Natural killer cell (primary cell): ENCODE measurements at regions not wholly inside any gene's neighbourhood (a gene's known extent, or its start where the extent isn't known, plus 50 kb on each side); places are given as distances from the start of the nearest gene placed in this dataset.

Source experiments
- ATAC-seq, 3 donors: fragments of 150-1000 bp in 2 of 3; fragments of 200-7000 bp in 1 of 3; cut with Tn5 transposase; 1 replicate in 1 of 3; 2 replicates in 2 of 3; pipeline ENCODE4 v1.10.0; 2021; ENCODE audit warnings: mild to moderate bottlenecking in 2 of 3, moderate library complexity in 2 of 3
- DNase-seq, 2 donors: peaks; one replicate each; pipeline versions ENCODE4 v3.0.0 to v3.0.0-alpha.2; 2013 to 2021; ENCODE audit warnings: mixed read lengths in 1 of 2
- H3K27ac ChIP-seq: one replicate; pipeline ENCODE4 v1.5.1; 2013; ENCODE audit warnings: mild to moderate bottlenecking, low read length
- H3K27me3 ChIP-seq: one replicate; pipeline ENCODE4 v1.6.1; 2013; ENCODE audit warnings: low read length; ENCODE audit not compliant: control insufficient read depth, insufficient read depth
- H3K36me3 ChIP-seq: one replicate; pipeline ENCODE4 v1.6.1; 2013; ENCODE audit warnings: low read length; ENCODE audit not compliant: control insufficient read depth, insufficient read depth
- H3K4me1 ChIP-seq: one replicate; pipeline ENCODE4 v1.6.1; 2013; ENCODE audit warnings: low read length; ENCODE audit not compliant: control insufficient read depth, insufficient read depth
- H3K4me3 ChIP-seq: one replicate; pipeline ENCODE4 v1.5.1; 2013; ENCODE audit warnings: low read length
- H3K9me3 ChIP-seq: one replicate; pipeline ENCODE4 v1.6.1; 2013; ENCODE audit warnings: low read length; ENCODE audit not compliant: control insufficient read depth, insufficient read depth
- H3K27ac Mint-ChIP-seq, 2 donors: one replicate each; pipeline ENCODE4 v1.8.0; 2022; ENCODE audit warnings: mild to moderate bottlenecking in 2 of 2, mixed read lengths in 2 of 2, moderate library complexity in 1 of 2
- H3K27me3 Mint-ChIP-seq, 2 donors: one replicate each; pipeline ENCODE4 v1.8.0; 2022; ENCODE audit warnings: low read depth in 2 of 2, mixed read lengths in 2 of 2
- H3K36me3 Mint-ChIP-seq: one replicate; pipeline ENCODE4 v1.8.0; 2022; ENCODE audit warnings: mixed read lengths
- H3K4me1 Mint-ChIP-seq, 2 donors: one replicate each; pipeline ENCODE4 v1.8.0; 2022; ENCODE audit warnings: mixed read lengths in 2 of 2
- H3K4me3 Mint-ChIP-seq: one replicate; pipeline ENCODE4 v1.8.0; 2022; ENCODE audit warnings: mild to moderate bottlenecking, moderate library complexity, mixed read lengths
- H3K9me3 Mint-ChIP-seq, 2 donors: one replicate each; pipeline ENCODE4 v1.8.0; 2022; ENCODE audit warnings: mixed read lengths in 2 of 2
- WGBS: methylation state at CpG from one replicate; pipeline ENCODE4 v1.1.7; 2013; ENCODE audit warnings: missing lambda C conversion rate; ENCODE audit not compliant: insufficient coverage; 5-methylcytosine and 5-hydroxymethylcytosine counted together
- intact Hi-C: fragments of 100-400 bp; cut with micrococcal nuclease; formaldehyde crosslinking; loops from one replicate; pipeline ENCODE4 v1.14.2; 2022
- TF ChIP-seq, protein P1 (sequence below): fragments of 200-600 bp; IDR thresholded peaks from one replicate; pipeline ENCODE4 v1.8.0; 2022; ENCODE audit warnings: antibody characterized with exemption

- Histone ChIP-seq H3K36me3 (no peaks in the 10 kb centered on the region), H3K9me3 (no peaks in the 10 kb centered on the region), H3K27ac (no peak overlapping the region), H3K4me3 (no peak overlapping the region), H3K4me1 (no peaks in the 10 kb centered on the region), H3K27me3 (no peaks in the 10 kb centered on the region)
- H3K4me3 Mint-ChIP-seq: no peak overlapping the region
- no peak for DNase-seq
- H3K4me1 Mint-ChIP-seq: no peaks in the 10 kb centered on the region
- no peaks in the 10 kb centered on the region for H3K36me3 Mint-ChIP-seq
- TF ChIP-seq, protein P1, sequence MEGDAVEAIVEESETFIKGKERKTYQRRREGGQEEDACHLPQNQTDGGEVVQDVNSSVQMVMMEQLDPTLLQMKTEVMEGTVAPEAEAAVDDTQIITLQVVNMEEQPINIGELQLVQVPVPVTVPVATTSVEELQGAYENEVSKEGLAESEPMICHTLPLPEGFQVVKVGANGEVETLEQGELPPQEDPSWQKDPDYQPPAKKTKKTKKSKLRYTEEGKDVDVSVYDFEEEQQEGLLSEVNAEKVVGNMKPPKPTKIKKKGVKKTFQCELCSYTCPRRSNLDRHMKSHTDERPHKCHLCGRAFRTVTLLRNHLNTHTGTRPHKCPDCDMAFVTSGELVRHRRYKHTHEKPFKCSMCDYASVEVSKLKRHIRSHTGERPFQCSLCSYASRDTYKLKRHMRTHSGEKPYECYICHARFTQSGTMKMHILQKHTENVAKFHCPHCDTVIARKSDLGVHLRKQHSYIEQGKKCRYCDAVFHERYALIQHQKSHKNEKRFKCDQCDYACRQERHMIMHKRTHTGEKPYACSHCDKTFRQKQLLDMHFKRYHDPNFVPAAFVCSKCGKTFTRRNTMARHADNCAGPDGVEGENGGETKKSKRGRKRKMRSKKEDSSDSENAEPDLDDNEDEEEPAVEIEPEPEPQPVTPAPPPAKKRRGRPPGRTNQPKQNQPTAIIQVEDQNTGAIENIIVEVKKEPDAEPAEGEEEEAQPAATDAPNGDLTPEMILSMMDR: no peak
- H3K9me3 Mint-ChIP-seq: peaks cover 5 to 9% of the 10 kb centered on the region in 2 donors
- ATAC-seq: no peak
- no peak overlapping the region for H3K27ac Mint-ChIP-seq
- peaks cover 6 to 9% of the 10 kb centered on the region in 2 donors for H3K27me3 Mint-ChIP-seq
- 82% methylated on average over 4 of the region's 4 CpGs for WGBS
- intact Hi-C loops: no loop called here
Measured at GRCh38 chr2:35803126-35803525, 552.5 kb upstream of the CRIM1 start.

DNA sequence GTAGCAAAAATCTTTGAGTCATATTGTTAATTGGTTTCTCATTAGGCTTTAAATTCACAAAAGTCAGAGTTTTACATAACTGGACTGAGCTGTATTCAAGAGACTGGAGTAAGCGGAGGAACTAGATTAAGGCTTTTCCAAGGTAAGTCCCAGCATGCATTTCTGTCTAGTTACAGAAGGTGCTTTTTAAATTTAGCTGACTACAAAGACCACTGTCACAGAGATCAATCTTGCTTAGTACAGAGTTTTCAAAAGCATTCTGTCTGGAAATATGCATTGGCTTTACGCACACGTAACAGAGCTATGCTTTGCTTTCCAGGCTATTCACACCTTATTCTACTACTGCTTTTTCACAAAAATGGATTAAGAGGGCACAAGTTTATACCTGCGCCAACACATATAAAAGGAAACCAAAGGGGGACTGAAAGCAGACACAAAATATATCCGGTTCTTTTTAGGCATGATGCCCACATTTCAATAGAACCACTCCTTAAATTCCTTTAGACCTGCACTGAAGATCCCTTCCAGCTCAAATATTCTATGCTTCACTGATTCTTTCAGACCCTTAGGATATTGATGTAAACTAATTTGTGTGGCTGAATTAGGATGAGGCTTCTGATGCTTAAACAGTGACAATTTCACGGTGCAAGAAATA lies 560.7 kb upstream of the CRIM1 start:
- H3K4me3 Mint-ChIP-seq: no peak overlapping the region
- WGBS: 90% methylated on average over 6 of the region's 6 CpGs
- Histone ChIP-seq H3K27ac (no peak overlapping the region), H3K36me3 (no peaks in the 10 kb centered on the region), H3K27me3 (no peaks in the 10 kb centered on the region), H3K9me3 (no peaks in the 10 kb centered on the region), H3K4me3 (no peak overlapping the region), H3K4me1 (no peaks in the 10 kb centered on the region)
- ATAC-seq (no peak), DNase-seq (no peak)
- intact Hi-C loops: no loop called here
- H3K36me3 Mint-ChIP-seq: no peaks in the 10 kb centered on the region
- TF ChIP-seq, protein P1: no peak
- no peaks in the 10 kb centered on the region for H3K4me1 Mint-ChIP-seq
- H3K9me3 Mint-ChIP-seq: peaks cover 0 to 2% of the 10 kb centered on the region in 2 donors
- peaks cover 0 to 2% of the 10 kb centered on the region in 2 donors for H3K27me3 Mint-ChIP-seq
- no peak overlapping the region for H3K27ac Mint-ChIP-seq

DNA sequence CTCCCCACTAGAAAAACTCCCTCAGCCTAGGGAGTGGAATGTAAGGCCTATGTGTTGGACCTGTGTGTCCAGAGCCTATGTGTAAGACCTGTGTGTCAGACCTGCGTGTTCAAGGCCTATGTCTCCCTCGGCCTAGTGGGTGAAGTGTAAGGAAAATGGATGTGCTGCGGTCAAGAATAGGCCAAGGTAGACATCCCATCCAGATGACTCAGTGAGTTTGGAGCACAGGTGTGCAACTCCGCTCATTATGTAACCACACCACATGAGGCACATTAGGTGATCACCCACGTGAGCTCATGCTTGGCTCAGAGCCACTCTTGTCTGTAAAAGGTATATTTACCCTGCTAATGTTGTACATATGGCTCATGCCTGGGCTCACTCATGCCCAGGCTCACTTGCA lies 565.3 kb upstream of the CRIM1 start:
- H3K4me1 Mint-ChIP-seq: no peaks in the 10 kb centered on the region
- no peak overlapping the region for H3K27ac ChIP-seq
- no peaks in the 10 kb centered on the region for H3K36me3 Mint-ChIP-seq
- WGBS: 76% methylated on average over 5 of the region's 5 CpGs
- no peak overlapping the region for H3K4me3 ChIP-seq
- DNase-seq: no peak
- no peaks in the 10 kb centered on the region for H3K36me3 ChIP-seq
- H3K27me3 Mint-ChIP-seq: peaks cover 0 to 2% of the 10 kb centered on the region in 2 donors
- TF ChIP-seq, protein P1: no peak
- ATAC-seq: no peak
- H3K9me3 ChIP-seq: peaks cover 10% of the 10 kb centered on the region
- H3K27ac Mint-ChIP-seq: no peak overlapping the region
- peaks cover 0 to 2% of the 10 kb centered on the region in 2 donors for H3K9me3 Mint-ChIP-seq
- H3K4me3 Mint-ChIP-seq: no peak overlapping the region
- no peaks in the 10 kb centered on the region for H3K27me3 ChIP-seq
- no peaks in the 10 kb centered on the region for H3K4me1 ChIP-seq
- intact Hi-C loops: no loop called here

DNA sequence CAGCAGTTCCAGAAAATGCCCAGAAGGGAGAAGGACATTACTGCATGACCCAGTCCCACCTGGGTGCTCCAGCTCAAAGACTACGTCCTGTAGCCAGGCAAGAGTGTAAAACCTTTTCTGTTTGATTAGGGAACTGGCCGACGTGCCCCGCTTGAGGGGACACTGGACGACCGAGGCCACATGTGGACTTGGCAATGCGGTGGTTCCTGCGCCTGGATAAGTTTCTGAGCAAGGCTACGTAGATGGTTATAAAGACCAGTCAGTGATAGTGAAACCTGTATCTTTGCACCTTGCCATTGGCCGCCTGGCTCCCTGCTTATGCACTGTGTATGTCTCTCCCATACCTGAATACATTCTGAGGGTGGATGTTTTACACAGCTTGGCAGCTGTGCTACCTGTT lies 567.0 kb upstream of the CRIM1 start:
- no peak overlapping the region for H3K4me3 ChIP-seq
- DNase-seq (no peak), ATAC-seq (no peak)
- H3K27ac Mint-ChIP-seq: no peak overlapping the region
- 80% methylated on average over 10 of the region's 10 CpGs for WGBS
- H3K4me1 Mint-ChIP-seq: no peaks in the 10 kb centered on the region
- intact Hi-C loops: no loop called here
- H3K36me3 ChIP-seq: no peaks in the 10 kb centered on the region
- TF ChIP-seq, protein P1: no peak
- H3K9me3 Mint-ChIP-seq: peaks cover 0 to 3% of the 10 kb centered on the region in 2 donors
- H3K9me3 ChIP-seq: peaks cover 10% of the 10 kb centered on the region
- no peaks in the 10 kb centered on the region for H3K27me3 Mint-ChIP-seq
- no peaks in the 10 kb centered on the region for H3K36me3 Mint-ChIP-seq
- H3K27me3 ChIP-seq: no peaks in the 10 kb centered on the region
- H3K27ac ChIP-seq: no peak overlapping the region
- no peak overlapping the region for H3K4me3 Mint-ChIP-seq
- H3K4me1 ChIP-seq: no peaks in the 10 kb centered on the region
